OCI-LY3 (cell line): ENCODE measurements at regions not wholly inside any gene's neighbourhood (a gene's known extent, or its start where the extent isn't known, plus 50 kb on each side); places are given as distances from the start of the nearest gene placed in this dataset.

Source experiments
- EZH2phosphoT487 ChIP-seq: fragments of 200-600 bp; shearing (Covaris generic); IDR thresholded peaks from 2 replicates; pipeline ENCODE4 v1.6.1; 2018; ENCODE audit warnings: antibody characterized with exemption, mixed run types, low read depth
- TF ChIP-seq, protein P1 (sequence below): fragments of 200-600, 300-600 bp; sonication (generic); IDR thresholded peaks from 2 replicates; pipeline ENCODE4 v1.5.1; 2014; ENCODE audit warnings: antibody characterized with exemption, low read length, low read depth

DNA sequence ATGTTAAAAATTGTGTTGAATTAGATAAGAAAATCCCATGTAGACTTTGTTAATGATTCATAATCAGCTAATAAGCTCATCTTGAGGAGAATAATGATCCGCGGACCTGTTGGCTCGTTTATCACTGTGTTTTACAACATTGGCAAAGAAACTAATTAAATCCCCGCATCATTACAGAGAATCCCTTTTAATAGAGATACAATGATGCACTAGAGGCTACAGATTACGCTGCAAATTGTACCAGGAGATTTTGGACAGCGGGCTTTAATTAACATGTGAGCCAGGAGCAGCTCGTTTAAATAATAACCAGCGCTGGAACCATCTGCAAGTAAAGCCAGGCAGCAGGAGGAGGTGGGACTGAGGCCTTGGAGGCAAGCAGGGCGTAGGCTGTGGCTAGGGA lies 280.3 kb upstream of the POU3F1 start:
- TF ChIP-seq, protein P1, sequence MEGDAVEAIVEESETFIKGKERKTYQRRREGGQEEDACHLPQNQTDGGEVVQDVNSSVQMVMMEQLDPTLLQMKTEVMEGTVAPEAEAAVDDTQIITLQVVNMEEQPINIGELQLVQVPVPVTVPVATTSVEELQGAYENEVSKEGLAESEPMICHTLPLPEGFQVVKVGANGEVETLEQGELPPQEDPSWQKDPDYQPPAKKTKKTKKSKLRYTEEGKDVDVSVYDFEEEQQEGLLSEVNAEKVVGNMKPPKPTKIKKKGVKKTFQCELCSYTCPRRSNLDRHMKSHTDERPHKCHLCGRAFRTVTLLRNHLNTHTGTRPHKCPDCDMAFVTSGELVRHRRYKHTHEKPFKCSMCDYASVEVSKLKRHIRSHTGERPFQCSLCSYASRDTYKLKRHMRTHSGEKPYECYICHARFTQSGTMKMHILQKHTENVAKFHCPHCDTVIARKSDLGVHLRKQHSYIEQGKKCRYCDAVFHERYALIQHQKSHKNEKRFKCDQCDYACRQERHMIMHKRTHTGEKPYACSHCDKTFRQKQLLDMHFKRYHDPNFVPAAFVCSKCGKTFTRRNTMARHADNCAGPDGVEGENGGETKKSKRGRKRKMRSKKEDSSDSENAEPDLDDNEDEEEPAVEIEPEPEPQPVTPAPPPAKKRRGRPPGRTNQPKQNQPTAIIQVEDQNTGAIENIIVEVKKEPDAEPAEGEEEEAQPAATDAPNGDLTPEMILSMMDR = no peak
- TF ChIP-seq EZH2phosphoT487 = no peak
